AG09309 (cell line): ENCODE measurements at regions not wholly inside any gene's neighbourhood (a gene's known extent, or its start where the extent isn't known, plus 50 kb on each side); places are given as distances from the start of the nearest gene placed in this dataset.

Source experiments
- DNase-seq: peaks from one replicate; pipeline ENCODE4 v3.0.0-alpha.2; 2010; ENCODE audit warnings: low read depth
- H3K4me3 ChIP-seq: 2 replicates; pipeline ENCODE4 v1.5.1; 2011; ENCODE audit warnings: mild to moderate bottlenecking, low read depth, low read length, moderate library complexity; ENCODE audit not compliant: control insufficient read depth
- CTCF ChIP-seq: IDR thresholded peaks from 2 replicates; pipeline ENCODE4 v1.5.1; 2011; ENCODE audit warnings: mild to moderate bottlenecking, low read depth, low read length, inconsistent platforms; ENCODE audit not compliant: insufficient read depth, control insufficient read depth; ENCODE audit errors: missing control alignments

- DNase-seq = no peak
- H3K4me3 ChIP-seq = no peak overlapping the region
- TF ChIP-seq CTCF = no peak
Measured at GRCh38 chr10:118903691-118904090, 125.8 kb upstream of the NANOS1 start.

GRCh38 chr10:118904286-118904685 is 125.2 kb upstream of the NANOS1 start:
- TF ChIP-seq CTCF = no peak
- no peak overlapping the region for H3K4me3 ChIP-seq
- DNase-seq = no peak

GRCh38 chr10:118907051-118907450 is 122.5 kb upstream of the NANOS1 start:
- DNase-seq = no peak
- no peak for TF ChIP-seq CTCF
- no peak overlapping the region for H3K4me3 ChIP-seq

GRCh38 chr10:118908557-118909256 is 120.8 kb upstream of the NANOS1 start:
- no peak overlapping the region for H3K4me3 ChIP-seq
- no peak for DNase-seq
- no peak for TF ChIP-seq CTCF

- TF ChIP-seq CTCF = no peak
- H3K4me3 ChIP-seq = no peak overlapping the region
- DNase-seq = no peak
Measured at GRCh38 chr10:118910702-118911101, 118.8 kb upstream of the NANOS1 start.

- no peak overlapping the region for H3K4me3 ChIP-seq
- TF ChIP-seq CTCF = no peak
- no peak for DNase-seq
Measured at GRCh38 chr10:118911363-118911762, 118.2 kb upstream of the NANOS1 start.
